Chondrocyte (in vitro differentiated cells): ENCODE measurements at regions not wholly inside any gene's neighbourhood (a gene's known extent, or its start where the extent isn't known, plus 50 kb on each side); places are given as distances from the start of the nearest gene placed in this dataset.

ENCODE experiments used
- DNase-seq: peaks from one replicate; pipeline ENCODE4 v3.0.0; 2021; ENCODE audit warnings: mixed read lengths, low spot score
- H3K27ac Mint-ChIP-seq: one replicate; pipeline ENCODE4 v1.8.0; 2021; ENCODE audit warnings: mild to moderate bottlenecking, moderate library complexity, mixed read lengths; ENCODE audit not compliant: unreplicated experiment
- H3K27me3 Mint-ChIP-seq: 2 replicates; pipeline ENCODE4 v1.8.0; 2021; ENCODE audit warnings: low read depth, mixed read lengths
- H3K36me3 Mint-ChIP-seq: 2 replicates; pipeline ENCODE4 v1.8.0; 2021; ENCODE audit warnings: low read depth, mixed read lengths
- H3K4me1 Mint-ChIP-seq: 2 replicates; pipeline ENCODE4 v1.8.0; 2021; ENCODE audit warnings: low read depth, mild to moderate bottlenecking, mixed read lengths
- H3K4me3 Mint-ChIP-seq: one replicate; pipeline ENCODE4 v1.8.0; 2021; ENCODE audit warnings: mild to moderate bottlenecking, moderate library complexity, mixed read lengths; ENCODE audit not compliant: unreplicated experiment
- H3K9me3 Mint-ChIP-seq: 2 replicates; pipeline ENCODE4 v1.8.0; 2021; ENCODE audit warnings: low read depth, mixed read lengths
- TF ChIP-seq, protein P1 (sequence below): fragments of 200-600 bp; sonication (generic); IDR thresholded peaks from 2 replicates; pipeline ENCODE4 v1.5.0; 2021; ENCODE audit warnings: antibody characterized with exemption, mild to moderate bottlenecking, moderate library complexity

DNA sequence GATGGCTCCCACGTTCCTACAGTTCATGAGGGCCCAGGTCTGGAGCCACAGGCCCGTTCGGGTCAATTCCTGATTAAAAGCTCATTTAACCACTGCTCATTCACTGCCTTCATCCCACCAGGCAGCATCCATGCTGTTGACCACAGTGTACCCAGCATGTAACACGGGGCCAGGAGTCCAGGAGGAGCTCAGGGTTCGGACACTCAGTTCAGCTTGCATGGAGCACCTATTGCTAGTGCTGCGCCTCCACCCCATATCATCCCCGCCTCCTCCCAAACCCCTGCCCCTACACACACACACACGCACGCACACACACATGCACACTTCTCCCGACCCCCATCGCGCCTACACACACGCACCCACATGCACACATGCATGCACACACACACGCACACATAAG, 72.9 kb upstream of the SNTG2 start:
- no peaks in the 10 kb centered on the region for H3K4me1 Mint-ChIP-seq
- H3K9me3 Mint-ChIP-seq: no peaks in the 10 kb centered on the region
- H3K4me3 Mint-ChIP-seq: no peak overlapping the region
- H3K27ac Mint-ChIP-seq: no peak overlapping the region
- H3K36me3 Mint-ChIP-seq: no peaks in the 10 kb centered on the region
- H3K27me3 Mint-ChIP-seq: peaks cover 15% of the 10 kb centered on the region
- TF ChIP-seq, protein P1, sequence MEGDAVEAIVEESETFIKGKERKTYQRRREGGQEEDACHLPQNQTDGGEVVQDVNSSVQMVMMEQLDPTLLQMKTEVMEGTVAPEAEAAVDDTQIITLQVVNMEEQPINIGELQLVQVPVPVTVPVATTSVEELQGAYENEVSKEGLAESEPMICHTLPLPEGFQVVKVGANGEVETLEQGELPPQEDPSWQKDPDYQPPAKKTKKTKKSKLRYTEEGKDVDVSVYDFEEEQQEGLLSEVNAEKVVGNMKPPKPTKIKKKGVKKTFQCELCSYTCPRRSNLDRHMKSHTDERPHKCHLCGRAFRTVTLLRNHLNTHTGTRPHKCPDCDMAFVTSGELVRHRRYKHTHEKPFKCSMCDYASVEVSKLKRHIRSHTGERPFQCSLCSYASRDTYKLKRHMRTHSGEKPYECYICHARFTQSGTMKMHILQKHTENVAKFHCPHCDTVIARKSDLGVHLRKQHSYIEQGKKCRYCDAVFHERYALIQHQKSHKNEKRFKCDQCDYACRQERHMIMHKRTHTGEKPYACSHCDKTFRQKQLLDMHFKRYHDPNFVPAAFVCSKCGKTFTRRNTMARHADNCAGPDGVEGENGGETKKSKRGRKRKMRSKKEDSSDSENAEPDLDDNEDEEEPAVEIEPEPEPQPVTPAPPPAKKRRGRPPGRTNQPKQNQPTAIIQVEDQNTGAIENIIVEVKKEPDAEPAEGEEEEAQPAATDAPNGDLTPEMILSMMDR: no peak
- DNase-seq: no peak

DNA sequence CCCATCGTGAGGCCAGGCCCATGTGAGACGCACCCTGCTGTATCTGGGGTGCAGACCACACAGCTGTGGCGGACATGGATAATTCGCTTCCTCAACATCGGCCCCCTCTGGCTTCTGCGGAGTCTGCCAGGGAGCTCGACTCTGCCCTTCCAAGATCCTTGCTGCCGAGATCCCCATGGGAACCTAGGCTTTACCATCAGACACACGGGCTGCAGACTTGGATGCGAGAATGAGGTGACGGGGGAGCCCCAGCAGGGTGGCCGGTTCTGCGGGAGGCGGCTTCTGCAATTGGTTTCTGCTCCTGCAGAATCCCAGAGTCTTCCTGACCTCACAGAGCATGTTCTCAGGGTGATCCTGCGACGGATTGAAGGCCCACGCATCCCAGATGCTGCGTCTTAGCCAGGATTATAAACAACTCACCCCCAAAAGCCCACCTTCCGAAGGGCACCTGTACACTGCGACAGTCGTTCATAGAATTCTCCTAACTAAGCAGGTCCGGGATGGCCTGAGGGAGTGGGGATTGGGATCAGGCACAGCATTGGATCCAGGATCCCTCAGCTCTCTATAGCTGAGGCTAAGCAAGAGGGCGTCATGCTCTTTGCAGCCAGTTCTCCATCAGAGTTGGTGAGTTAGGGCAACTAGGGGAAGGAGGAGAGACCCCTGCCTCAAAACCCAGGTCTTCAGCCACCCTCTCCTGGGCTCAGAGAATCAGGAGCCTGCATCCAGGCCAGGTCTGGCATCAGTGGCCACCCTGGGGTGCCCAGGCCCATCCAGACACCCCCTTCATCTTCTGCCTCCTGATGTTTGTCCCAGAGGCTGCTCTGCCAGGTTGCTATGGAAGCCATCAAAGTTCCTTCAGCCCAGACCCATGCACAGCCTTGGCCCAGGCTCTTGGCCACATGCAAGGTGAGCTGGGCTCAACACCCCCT, 74.7 kb upstream of the SNTG2 start:
- DNase-seq: no peak
- Mint-ChIP-seq H3K9me3 (no peaks in the 10 kb centered on the region), H3K4me1 (no peaks in the 10 kb centered on the region), H3K4me3 (no peak overlapping the region), H3K27me3 (peaks cover 17% of the 10 kb centered on the region), H3K36me3 (no peaks in the 10 kb centered on the region), H3K27ac (no peak overlapping the region)
- TF ChIP-seq, protein P1: no peak

DNA sequence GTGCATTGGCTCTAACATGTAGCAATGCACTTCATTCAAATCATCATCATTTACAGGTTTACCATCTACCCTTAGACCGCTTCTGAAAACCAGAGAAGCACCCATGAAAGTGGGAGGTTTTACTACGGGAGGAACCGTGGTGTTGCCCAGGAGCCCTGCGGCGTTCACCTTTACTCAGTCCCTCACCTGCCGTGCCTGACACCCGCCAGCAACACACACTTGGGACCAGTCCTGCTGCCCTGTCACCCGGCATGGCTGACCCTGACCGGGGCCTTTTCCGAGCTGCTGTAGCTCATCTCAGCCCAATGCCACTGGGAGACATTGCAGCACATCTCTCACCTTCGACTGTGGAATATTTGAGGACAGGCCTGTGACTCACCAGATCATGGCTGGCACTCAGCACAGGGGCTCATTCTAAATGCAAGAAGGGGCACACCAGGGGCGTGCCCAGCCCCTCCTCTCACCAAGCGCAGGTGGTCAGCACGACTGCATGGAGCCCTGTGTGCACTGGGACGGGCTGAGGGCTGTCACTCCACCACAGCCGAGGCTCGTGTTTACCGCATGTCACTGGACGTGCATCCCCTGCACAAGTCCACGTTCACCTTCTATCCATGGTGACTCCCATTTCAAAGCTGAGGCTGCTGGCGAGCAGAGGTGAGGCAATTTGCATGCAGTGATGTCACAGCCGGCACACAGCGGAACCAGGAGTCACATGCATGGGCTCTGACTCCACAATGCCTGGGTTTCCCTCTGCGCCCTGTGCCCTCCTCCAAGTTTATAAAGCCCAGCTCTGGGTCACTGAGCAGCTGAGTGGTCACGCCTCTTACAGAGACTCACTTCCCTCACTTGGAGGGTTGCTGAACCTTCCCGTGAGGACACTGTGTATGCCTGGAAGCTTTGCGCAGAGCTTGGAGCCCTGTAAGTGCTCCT, 76.7 kb upstream of the SNTG2 start:
- TF ChIP-seq, protein P1: no peak
- DNase-seq: no peak
- no peaks in the 10 kb centered on the region for H3K4me1 Mint-ChIP-seq
- no peaks in the 10 kb centered on the region for H3K9me3 Mint-ChIP-seq
- H3K36me3 Mint-ChIP-seq: no peaks in the 10 kb centered on the region
- H3K27ac Mint-ChIP-seq: no peak overlapping the region
- no peak overlapping the region for H3K4me3 Mint-ChIP-seq
- peaks cover 25% of the 10 kb centered on the region for H3K27me3 Mint-ChIP-seq

DNA sequence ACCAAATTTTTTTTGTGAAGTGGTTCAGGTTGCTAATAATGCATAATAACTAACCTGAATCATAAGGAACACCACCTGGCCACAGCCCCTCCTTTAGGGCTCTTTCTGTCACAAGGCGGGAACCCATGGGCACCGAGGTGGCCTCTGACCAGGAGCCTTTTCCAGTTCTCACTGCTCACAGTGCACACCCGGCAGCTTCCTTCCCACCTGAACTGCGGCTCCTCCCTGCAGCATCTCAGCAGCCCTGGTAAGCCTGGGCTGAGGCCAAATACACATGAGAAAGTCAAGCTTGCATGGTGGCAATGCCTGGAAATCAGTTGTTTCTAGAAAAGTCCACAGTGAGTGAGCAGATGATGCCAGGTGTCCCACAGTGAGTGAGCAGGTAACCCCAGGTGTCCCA, 77.6 kb upstream of the SNTG2 start:
- peak; percentile 62 for DNase-seq
- H3K9me3 Mint-ChIP-seq: no peaks in the 10 kb centered on the region
- no peaks in the 10 kb centered on the region for H3K36me3 Mint-ChIP-seq
- TF ChIP-seq, protein P1: no peak
- H3K27me3 Mint-ChIP-seq: peaks cover 25% of the 10 kb centered on the region
- H3K4me1 Mint-ChIP-seq: no peaks in the 10 kb centered on the region
- no peak overlapping the region for H3K4me3 Mint-ChIP-seq
- no peak overlapping the region for H3K27ac Mint-ChIP-seq
